ENCODE measurements at regions not wholly inside any gene's neighbourhood (a gene's known extent, or its start where the extent isn't known, plus 50 kb on each side); places are given as distances from the start of the nearest gene placed in this dataset.

GRCh38 chr4:137387924-137388323 lies 144.4 kb downstream of the PCDH18 start:
- no peak for TF ChIP-seq CTCF (IDR thresholded peaks at IDR 0.05; ENCODE audit: control extremely low read depth, extremely low read depth, low read depth, missing control alignments)
- DNase-seq (ENCODE audit: extremely low spot score): no peak
- POLR2A ChIA-PET: no interaction called here
- CTCF ChIA-PET: no interaction called here

DNA sequence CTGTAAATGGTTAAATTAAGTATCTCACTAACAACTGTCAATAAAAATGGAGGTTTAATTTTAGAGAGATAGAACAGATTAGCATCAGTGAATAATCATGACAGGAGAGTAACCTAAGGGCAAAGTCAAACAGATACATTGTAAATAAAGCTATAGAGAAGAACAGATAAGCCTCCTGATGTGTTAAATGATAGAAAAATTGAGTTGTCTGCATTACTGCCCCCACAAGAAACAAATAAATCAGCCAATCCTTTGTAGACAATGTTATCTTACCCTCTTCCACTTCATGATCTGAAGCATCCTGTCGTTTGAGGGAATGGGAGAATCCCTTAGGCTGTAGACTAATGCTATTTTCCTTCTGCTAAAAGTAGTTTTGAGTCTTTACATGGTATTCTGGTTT lies 147.8 kb downstream of the PCDH18 start:
- POLR2A ChIA-PET: no interaction called here
- no peak for TF ChIP-seq CTCF (IDR thresholded peaks at IDR 0.05; ENCODE audit: control extremely low read depth, extremely low read depth, low read depth, missing control alignments)
- CTCF ChIA-PET: interaction anchor here (1.2 kb wide), 1 partner anchor 18 kb away, joined by 3 read pairs; no protein-coding TSS in a partner anchor
- DNase-seq (ENCODE audit: extremely low spot score): no peak

- no peak for DNase-seq (ENCODE audit: extremely low spot score)
- no peak for TF ChIP-seq CTCF (IDR thresholded peaks at IDR 0.05; ENCODE audit: control extremely low read depth, extremely low read depth, low read depth, missing control alignments)
- ChIA-PET POLR2A (no interaction called here), CTCF (no interaction called here)
Observed at GRCh38 chr4:137378821-137379220, 153.5 kb downstream of the PCDH18 start.

DNA sequence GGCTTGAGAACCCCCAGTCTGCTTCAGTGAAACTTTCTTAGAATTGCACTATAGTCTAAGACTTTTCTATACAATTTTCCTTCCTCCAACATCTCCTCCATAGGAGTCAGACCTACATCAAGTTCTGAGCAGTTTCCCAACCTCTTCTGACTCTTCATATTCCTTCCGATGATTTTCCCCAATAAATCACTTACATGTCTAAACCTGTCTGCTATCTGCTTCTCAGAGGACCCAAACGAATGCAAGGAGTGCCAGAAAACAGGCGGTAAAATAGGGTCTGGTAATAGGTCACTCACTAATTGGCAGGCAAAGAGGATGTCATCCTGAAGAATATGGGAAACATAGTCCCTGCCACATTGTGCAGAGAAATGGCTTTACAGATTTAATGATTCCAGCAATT lies 153.9 kb downstream of the PCDH18 start:
- no peak for DNase-seq (ENCODE audit: extremely low spot score)
- ChIA-PET CTCF (no interaction called here), POLR2A (no interaction called here)
- TF ChIP-seq CTCF (IDR thresholded peaks at IDR 0.05; ENCODE audit: control extremely low read depth, extremely low read depth, low read depth, missing control alignments): no peak

- DNase-seq (ENCODE audit: extremely low spot score): no peak
- no peak for TF ChIP-seq CTCF (IDR thresholded peaks at IDR 0.05; ENCODE audit: control extremely low read depth, extremely low read depth, low read depth, missing control alignments)
- CTCF ChIA-PET: interaction anchor here (1.2 kb wide), 1 partner anchor 13 kb away, joined by 3 read pairs; no protein-coding TSS in a partner anchor
- POLR2A ChIA-PET: no interaction called here
Observed at GRCh38 chr4:137376312-137376711, 156.0 kb downstream of the PCDH18 start.

- ChIA-PET CTCF (no interaction called here), POLR2A (no interaction called here)
- DNase-seq (ENCODE audit: extremely low spot score): no peak
- TF ChIP-seq CTCF (IDR thresholded peaks at IDR 0.05; ENCODE audit: control extremely low read depth, extremely low read depth, low read depth, missing control alignments): no peak
Observed at GRCh38 chr4:137375111-137375850, 157.0 kb downstream of the PCDH18 start.

Measured in GM10248 (cell line).